HAP-1 (cell line): ENCODE measurements at regions not wholly inside any gene's neighbourhood (a gene's known extent, or its start where the extent isn't known, plus 50 kb on each side); places are given as distances from the start of the nearest gene placed in this dataset.
"Not testable (repeated sequence)": the region's sequence is repeated elsewhere in the genome, so short reads cannot be mapped to it uniquely, and the experiment has no call there.

Experiments used
- DNase-seq, 2 experiments: peaks; one replicate each; pipeline ENCODE4 v3.0.0-alpha.2; 2016 to 2020; ENCODE audit warnings: low spot score in 2 of 2
- H3K27me3 ChIP-seq: fragments of 250-450 bp; sonication (Bioruptor Pico); 2 replicates; pipeline ENCODE4 v1.5.1; 2020; ENCODE audit warnings: low read depth, mild to moderate bottlenecking, moderate library complexity
- H3K36me3 ChIP-seq: fragments of 250-450 bp; sonication (Bioruptor Pico); replicated peaks from 2 replicates; pipeline ENCODE4 v1.5.1; 2020; ENCODE audit warnings: mild to moderate bottlenecking
- H3K4me1 ChIP-seq: fragments of 250-450 bp; sonication (Bioruptor Pico); 2 replicates; pipeline ENCODE4 v1.5.1; 2020; ENCODE audit warnings: mild to moderate bottlenecking
- H3K4me3 ChIP-seq: fragments of 250-450 bp; sonication (Bioruptor Pico); 2 replicates; pipeline ENCODE4 v1.5.1; 2020; ENCODE audit warnings: mild to moderate bottlenecking, moderate library complexity
- H3K9me3 ChIP-seq: fragments of 250-450 bp; sonication (Bioruptor Pico); 2 replicates; pipeline ENCODE4 v1.5.1; 2020; ENCODE audit warnings: mild to moderate bottlenecking, moderate library complexity
- in situ Hi-C: fragments of 300-500 bp; cut with MboI; formaldehyde crosslinking; loops from 3 replicates; pipeline ENCODE4 v1.14.3; 2020; ENCODE audit warnings: low sequenced_read_pairs, inconsistent platforms, mixed read lengths

DNA sequence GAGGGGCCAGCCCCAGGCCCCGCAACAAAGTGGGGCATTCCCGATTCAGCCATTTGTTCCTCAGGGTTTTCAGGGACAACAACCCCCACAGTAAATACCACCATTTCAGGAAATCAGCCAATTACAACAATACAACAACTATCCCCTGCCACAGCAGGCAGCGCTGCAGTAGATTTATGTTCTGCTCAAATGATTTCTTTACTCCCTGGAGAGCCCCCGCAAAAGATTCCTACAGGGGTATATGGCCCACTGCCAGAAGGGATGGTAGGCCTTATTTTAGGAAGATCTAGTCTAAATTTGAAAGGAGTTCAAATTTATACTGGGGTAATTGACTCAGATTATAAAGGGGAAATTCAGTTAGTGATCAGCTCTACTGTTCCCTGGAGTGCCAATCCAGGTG, 120.5 kb upstream of the DRD5 start:
- H3K4me3 ChIP-seq, DNase-seq, H3K27me3 ChIP-seq, in situ Hi-C loops, H3K9me3 ChIP-seq, H3K4me1 ChIP-seq, H3K36me3 ChIP-seq: not testable (repeated sequence)

DNA sequence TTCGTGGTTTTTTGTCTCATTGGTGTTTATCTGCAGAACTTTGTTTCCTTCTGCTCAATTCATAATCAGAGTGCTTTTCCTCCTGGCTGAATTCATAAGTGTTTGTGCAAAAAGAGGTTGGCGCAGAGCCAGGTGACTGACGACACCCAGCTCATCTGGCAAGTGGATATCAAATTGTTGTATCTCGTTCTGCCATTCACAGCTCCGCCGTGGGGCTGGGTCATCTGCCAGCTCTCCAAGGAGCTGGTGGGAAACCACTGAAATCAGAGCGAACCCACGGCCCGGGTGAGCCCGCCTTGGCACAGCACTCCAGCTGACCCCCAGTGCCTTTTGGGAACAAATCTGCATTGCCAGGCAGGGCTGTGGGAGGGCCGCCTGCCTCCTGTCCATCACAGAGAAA, 110.7 kb upstream of the DRD5 start:
- DNase-seq, H3K4me3 ChIP-seq, in situ Hi-C loops, H3K4me1 ChIP-seq, H3K36me3 ChIP-seq, H3K27me3 ChIP-seq, H3K9me3 ChIP-seq: not testable (repeated sequence)

DNA sequence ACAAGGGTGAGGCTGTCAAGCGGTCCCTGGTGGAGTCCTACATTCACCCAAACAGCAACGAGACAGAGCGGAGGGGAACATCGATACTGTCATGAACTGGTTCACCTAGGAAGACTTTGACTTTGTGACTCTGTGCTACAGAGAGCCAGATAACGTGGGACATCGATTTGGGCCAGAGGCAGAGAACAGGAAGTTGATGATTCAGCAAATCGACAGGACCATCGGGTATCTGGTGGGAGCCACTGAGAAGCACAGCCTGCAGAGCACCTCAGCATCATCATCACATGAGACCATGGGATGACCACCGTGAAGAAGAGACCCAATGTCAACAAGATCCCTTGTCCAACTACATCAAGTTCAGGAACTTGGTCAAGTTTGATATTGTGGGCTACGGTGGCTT, 104.1 kb upstream of the DRD5 start:
- H3K27me3 ChIP-seq, in situ Hi-C loops, DNase-seq, H3K9me3 ChIP-seq, H3K4me3 ChIP-seq, H3K4me1 ChIP-seq, H3K36me3 ChIP-seq: not testable (repeated sequence)

DNA sequence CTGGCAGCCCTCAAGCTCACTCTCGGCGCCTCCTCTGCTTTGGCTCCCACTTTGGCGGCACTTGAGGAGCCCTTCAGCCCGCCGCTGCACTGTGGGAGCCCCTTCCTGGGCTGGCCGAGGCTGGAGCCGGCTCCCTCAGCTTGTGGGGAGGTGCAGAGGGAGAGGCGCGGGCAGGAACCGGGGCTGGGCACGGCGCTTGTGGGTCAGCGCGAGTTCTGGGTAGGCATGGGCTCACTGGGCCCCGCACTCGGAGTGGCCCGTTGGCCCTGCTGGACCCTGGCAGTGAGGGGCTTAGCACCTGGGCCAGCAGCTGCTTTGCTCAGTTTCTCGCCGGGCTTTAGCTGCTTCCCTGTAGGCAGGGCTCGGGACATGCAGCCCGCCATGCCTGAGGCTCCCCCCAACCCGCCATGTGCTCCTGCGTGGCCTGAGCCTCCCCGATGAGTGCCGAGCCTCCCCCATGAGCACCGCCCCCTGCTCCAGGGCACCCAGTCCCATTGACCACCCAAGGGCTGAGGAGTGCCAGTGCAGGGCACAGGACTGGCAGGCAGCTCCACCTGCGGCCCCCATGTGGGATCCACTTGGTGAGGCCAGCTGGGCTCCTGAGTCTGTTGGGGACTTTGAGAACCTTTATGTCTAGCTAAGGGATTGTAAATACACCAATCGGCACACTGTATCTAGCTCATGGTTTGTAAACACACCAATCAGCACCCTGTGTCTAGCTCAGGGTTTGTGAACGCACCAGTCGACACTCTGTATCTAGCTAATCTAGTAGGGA, 101.5 kb upstream of the DRD5 start:
- H3K4me1 ChIP-seq: no peaks in the 10 kb centered on the region
- H3K9me3 ChIP-seq: no peaks in the 10 kb centered on the region
- in situ Hi-C loops: no loop called here
- no peaks in the 10 kb centered on the region for H3K36me3 ChIP-seq
- H3K4me3 ChIP-seq: no peak overlapping the region
- no peaks in the 10 kb centered on the region for H3K27me3 ChIP-seq
- DNase-seq: no peak

DNA sequence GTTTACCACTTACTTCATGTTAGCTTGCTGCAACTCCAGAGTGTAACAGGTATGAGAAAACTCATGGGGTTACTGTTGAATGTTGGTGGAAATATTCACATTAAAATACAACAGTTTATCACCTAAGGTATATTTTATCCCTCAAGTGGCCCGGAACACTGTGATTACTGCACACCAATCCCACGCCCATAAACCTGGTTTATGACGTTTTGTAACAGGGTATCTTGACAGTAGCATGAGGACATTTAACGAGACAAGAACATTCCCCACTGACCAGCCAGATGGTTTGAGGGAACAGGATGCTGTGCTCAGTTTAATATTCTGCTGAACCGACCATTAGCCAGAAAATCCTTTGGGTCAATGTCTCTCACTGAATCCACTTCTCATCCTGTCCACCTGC, 98.3 kb upstream of the DRD5 start:
- H3K9me3 ChIP-seq, H3K36me3 ChIP-seq, H3K27me3 ChIP-seq, DNase-seq, in situ Hi-C loops, H3K4me3 ChIP-seq, H3K4me1 ChIP-seq: not testable (repeated sequence)

DNA sequence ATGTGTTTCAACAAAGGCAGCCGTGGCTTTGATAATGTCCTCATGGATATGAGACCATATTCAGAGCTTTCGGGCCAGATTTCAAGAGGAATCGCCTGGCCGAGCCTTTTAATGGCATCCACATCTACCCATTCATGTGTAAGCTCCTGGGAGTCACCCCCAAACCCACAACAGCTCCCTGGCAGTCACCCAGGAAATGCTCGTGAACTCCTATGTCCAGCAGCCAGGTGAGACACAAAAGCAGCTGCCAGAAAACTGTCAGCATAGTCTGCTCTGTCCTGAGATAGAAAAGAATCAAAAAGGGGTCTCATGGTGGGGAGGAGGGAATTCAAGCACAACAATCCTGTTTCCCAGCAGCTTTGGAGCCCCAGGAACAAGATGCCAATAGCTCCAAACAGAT, 96.4 kb upstream of the DRD5 start:
- not testable (repeated sequence) for H3K36me3 ChIP-seq

DNA sequence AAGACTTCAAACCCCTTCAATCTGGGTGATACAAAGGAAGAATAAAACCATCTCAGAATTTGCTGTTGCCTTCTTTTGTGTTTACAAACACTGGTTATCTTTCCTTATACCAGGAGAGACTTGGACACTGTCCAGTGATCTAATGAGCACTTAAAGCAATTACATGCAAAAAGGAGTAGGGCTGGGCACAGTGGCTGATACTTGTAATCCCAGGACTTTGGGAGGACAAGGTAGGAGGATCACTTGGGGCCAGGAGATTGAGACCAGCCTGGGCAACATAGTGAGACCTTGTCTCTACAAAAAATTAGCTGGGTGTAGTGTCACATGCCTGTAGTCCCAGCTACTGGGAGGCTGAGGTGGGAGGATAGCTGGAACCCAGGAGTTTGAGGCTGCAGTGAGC, 95.7 kb upstream of the DRD5 start:
- no peaks in the 10 kb centered on the region for H3K36me3 ChIP-seq
- no peak for DNase-seq
- in situ Hi-C loops: no loop called here
- H3K4me1 ChIP-seq: no peaks in the 10 kb centered on the region
- no peaks in the 10 kb centered on the region for H3K27me3 ChIP-seq
- H3K9me3 ChIP-seq: no peaks in the 10 kb centered on the region
- H3K4me3 ChIP-seq: no peak overlapping the region

More for the DNA sequence above, 96.4 kb upstream of the DRD5 start:
- H3K4me1 ChIP-seq, DNase-seq, in situ Hi-C loops, H3K9me3 ChIP-seq, H3K4me3 ChIP-seq, H3K27me3 ChIP-seq: not testable (repeated sequence)

DNA sequence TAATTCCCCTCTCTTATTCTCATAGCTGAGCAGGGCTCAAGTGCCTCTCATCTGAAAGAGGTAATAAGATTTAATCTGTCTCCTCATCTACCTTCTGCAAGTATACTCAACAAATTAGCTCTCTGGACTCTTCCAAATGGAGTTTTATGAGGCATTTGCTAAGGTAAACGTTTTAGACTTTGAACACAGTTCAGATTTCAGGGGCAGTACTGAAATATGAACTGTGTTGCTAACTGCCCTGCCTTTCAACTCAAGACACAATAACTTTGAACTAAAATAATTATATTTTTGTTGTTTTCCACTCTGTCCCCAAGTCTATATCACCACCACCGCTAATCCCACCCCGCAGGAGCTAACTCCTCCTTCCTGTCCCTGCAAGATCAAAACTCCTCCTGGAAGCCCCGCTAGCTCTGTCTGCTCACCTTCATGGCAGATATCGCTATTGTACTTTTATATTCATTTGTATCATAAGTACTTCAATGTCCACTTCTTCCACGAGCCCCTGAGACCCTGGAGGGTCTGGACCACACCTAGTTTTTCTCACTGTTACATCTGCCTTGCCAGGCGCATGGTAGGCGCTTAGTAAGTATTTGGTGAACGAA, 90.7 kb upstream of the DRD5 start:
- H3K36me3 ChIP-seq, in situ Hi-C loops, DNase-seq, H3K4me3 ChIP-seq, H3K9me3 ChIP-seq, H3K27me3 ChIP-seq, H3K4me1 ChIP-seq: not testable (repeated sequence)

DNA sequence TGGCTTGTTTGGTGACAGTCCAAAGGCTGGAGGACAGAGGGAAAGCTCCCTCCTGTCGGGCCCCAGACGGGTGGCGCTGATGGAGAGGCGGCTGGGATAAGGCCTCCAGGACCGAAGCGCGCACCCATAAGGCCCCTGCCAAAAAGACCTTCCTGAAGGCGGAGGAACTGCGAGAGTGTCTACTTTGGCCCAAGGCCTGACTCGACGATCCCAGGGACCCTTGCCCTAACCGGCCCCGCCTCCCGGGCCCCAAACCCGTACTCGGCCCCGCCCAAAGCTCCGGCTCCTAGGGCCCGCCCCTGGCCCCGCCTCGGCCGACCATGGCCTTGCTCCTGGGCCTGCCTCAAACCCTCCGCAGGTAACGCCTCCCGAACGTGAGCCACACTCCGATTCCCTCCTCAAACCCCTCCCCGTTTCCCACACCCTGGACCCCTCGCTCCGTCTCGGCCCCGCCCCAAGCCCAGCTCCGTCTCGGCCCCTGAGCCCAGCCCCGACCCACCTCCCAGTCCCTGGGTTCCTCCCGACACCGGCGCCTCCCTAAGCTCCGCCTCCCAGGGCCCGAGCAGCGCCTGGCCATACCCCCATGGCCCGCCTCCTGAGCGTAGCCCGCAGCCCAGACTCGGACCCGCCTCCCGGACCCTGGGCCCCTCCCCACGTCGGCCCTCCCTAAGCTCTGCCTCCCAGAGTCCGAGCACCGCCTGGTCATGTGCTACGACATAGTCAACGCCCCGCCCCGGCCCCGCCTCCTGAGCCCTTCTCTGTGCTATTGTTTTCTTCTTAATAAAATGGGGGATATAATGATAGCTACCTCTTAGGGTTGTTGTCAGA, 90.0 kb upstream of the DRD5 start:
- H3K27me3 ChIP-seq: no peaks in the 10 kb centered on the region
- H3K4me3 ChIP-seq: peak overlapping the region; percentile 28
- in situ Hi-C loops: no loop called here
- DNase-seq: peak; percentile 85 to 97
- no peaks in the 10 kb centered on the region for H3K9me3 ChIP-seq
- no peaks in the 10 kb centered on the region for H3K4me1 ChIP-seq
- H3K36me3 ChIP-seq: no peaks in the 10 kb centered on the region

DNA sequence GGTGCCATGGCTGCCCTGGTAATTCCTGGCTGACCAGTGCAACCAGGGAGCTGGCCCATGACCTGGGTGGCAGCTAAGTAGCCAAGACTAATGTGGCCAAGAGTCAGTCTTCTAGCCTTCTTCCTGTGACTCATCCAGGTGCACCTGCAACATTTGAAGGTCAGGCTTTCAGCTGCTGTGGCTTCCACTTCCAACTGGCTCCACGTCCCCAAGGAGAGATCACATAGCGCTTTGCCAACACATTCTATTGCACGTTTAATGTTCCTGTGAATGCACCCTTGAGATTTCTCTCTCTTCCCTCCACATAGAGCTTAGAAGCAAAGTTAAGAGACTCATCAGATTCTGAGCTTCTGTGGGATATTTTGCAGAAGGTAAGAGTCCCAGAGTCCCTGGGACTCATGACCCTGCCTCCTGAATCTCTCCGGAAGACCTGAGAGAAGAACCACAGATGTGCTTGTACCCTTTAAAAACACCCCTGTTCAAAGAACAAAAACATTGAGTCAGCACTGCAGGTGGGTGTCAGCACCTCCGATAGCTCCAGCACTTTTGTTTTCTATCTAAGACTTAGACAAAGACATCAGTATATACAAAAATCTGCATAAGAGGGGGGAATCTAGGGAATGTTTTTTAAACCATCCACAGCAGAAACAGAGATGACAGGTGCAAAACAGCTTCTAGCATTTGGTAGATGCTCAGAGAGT, 88.5 kb upstream of the DRD5 start:
- H3K9me3 ChIP-seq, in situ Hi-C loops, H3K27me3 ChIP-seq, H3K4me1 ChIP-seq, H3K36me3 ChIP-seq, DNase-seq, H3K4me3 ChIP-seq: not testable (repeated sequence)

DNA sequence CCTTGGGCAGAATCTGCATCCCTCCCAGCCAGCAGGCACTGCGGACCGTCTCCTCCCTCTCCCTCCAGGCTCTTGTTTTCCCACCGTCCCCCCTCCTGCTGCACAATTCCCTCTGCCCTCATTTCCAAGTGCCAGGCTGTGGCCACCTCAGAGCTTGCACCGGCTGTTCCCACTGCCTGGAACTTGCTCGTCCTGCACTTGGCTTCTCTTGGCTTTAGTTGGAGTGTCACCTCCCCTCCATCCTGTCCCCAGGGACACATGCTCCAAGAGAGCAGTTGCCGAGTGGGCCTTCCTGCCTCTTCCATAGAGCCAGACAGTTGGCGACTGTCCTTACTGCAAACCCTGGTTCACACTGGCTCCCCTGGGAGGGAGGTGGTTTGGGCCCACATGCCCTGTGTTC, 87.0 kb upstream of the DRD5 start:
- not testable (repeated sequence) for DNase-seq

DNA sequence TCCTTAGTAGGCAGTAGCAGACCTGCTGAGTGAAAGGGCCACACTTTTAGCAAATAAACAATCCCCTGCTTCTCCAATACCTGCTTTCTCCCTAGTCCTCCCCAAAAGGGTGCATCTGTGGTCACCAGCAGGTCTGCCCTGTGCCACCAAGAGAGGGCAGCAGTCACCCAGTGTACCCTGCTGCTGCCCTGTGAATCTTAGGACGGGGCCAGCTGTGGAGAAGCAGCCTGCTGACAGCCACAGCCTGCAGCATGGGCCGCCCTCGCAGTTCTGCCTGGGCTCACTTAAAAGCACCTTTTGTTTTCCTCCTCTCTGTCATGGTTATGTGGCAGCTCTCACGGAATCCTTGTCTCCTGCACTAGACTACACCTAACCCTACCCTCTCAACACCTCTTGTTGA, 85.4 kb upstream of the DRD5 start:
- H3K9me3 ChIP-seq, H3K27me3 ChIP-seq, in situ Hi-C loops, H3K4me1 ChIP-seq, H3K36me3 ChIP-seq, H3K4me3 ChIP-seq: not testable (repeated sequence)
- DNase-seq: peak in 1 of 2 experiments; percentile 56

More for the DNA sequence above, 87.0 kb upstream of the DRD5 start:
- H3K4me3 ChIP-seq, H3K27me3 ChIP-seq, H3K36me3 ChIP-seq, H3K9me3 ChIP-seq, H3K4me1 ChIP-seq, in situ Hi-C loops: not testable (repeated sequence)

DNA sequence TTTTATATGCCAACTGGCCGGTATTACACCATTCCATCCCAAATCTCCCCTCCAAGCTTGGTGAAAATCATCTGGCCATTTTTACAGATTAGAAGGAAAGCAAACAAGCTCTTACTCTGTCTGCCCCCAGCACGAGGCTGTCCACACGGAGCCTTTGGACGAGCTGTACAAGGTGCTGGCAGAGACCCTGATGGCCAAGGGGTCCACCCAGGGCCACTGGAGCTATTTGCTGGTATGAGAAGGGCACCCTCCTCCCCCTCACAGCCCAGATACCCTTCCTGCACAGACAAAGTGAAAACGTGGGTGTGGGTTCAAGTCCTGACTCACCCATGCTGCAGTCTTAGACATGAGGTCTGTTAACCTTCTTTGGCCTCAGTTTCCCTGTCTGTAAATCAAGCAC, 84.9 kb upstream of the DRD5 start:
- DNase-seq, H3K36me3 ChIP-seq, in situ Hi-C loops: not testable (repeated sequence)

DNA sequence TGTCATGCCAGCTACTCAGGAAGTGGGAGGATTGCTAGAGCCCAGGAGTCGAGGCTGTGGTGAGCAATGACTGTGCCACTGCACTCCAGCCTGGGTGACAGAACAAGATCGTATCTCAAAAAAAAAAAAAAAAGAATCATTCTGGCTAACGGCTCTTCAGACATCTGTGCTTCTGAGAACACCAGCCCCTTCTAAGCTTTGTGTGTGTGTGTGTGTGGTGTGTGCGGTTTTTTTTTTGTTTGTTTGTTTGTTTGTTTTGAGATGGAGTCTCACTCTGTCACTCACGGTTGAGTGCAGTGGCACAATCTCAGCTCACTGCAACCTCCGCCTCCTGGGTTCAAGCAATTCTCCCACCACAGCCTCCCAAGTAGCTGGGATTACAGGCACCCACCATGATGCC, 79.4 kb upstream of the DRD5 start:
- H3K27me3 ChIP-seq, DNase-seq, H3K4me1 ChIP-seq, in situ Hi-C loops, H3K9me3 ChIP-seq, H3K4me3 ChIP-seq, H3K36me3 ChIP-seq: not testable (repeated sequence)

More for the DNA sequence above, 84.9 kb upstream of the DRD5 start:
- not testable (repeated sequence) for H3K4me3 ChIP-seq, H3K4me1 ChIP-seq, H3K9me3 ChIP-seq, H3K27me3 ChIP-seq
